Stimulated activated CD4-positive, alpha-beta T cell treated with anti-CD3 and anti-CD28 coated beads, Interleukin-1b, Interleukin-23, amount 100 ng/mL, for 24 hours (primary cell): ENCODE measurements at regions not wholly inside any gene's neighbourhood (a gene's known extent, or its start where the extent isn't known, plus 50 kb on each side); places are given as distances from the start of the nearest gene placed in this dataset.

ENCODE experiments used
- DNase-seq, 4 experiments: peaks; one replicate each; pipeline ENCODE4 v3.0.0-alpha.2; 2020; ENCODE audit warnings: low read depth in 4 of 4, low spot score in 1 of 4

DNA sequence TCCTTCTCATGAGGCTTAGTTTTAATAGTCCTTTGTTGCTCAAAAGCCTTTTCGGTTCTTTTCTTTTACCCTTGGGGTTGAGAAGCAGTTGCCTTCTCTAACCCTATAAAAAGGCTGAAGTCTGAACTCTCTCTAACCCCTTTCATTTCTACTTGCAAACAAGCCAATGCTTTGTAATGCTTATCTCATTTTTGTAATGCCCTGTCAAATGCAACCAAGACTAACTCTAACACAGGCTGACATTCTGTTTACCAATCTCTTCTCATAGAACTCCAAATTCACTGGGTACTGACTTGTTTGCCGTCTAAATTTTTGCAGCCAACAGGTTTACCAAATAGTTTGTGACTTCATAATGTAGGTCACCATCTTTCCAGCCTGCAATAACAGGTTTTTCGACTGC, 233.9 kb upstream of the SNX7 start:
- DNase-seq: no peak

GRCh38 chr1:98426092-98426491, 235.4 kb upstream of the SNX7 start:
- DNase-seq: no peak

- DNase-seq: no peak
Measured at GRCh38 chr1:98422816-98423215, 238.7 kb upstream of the SNX7 start.

- DNase-seq: no peak
Measured at GRCh38 chr1:98421085-98421435, 240.5 kb upstream of the SNX7 start.

DNA sequence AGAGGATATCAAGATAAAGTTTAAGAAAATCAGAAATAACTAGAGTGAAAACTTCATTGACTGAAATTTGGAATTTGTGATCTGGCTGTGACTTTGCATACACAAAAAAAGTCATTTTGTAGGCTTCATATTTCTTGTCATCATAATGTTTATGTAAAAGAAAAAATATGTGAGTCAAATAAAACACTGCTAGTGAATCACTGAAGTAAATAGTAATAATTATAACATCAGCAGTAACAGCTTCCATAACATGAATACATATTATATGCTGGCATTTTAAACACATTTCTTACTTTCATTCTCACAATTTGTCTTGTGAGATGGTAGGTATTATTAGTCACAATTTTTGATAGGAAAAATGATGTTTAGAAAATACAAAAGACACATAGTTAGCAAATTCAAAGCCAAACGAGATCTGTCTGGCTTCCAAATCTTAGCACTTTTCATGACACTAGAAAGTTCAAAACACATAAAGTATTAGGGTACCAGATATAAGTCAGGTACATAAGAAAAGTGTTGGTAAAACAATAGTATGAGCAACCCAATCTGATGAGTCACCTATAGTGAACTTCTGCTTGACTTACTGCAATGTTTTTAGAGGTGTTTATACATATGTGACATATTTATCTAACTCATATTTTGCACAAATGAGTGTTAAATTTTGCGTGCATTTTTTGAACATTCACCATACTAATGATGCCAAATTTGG, 241.0 kb upstream of the SNX7 start:
- no peak for DNase-seq

DNA sequence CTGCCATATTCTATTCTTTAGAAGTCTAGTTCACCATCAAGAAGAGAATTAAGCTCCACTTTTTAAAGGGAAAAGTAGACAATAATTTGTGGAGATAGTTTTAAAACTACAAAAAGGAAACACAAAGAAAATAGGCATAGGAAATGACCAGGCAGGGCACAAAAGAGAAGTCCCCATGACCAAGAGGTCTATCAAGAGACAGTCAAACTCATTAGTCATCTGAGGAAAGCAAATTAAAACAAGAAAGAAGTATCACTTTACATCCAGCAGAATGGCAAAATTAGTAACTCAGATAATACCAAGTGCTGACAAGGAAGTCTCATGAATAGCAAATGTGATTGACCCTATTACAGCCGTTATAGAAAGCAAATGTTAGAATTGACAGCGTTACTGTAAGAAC, 243.7 kb upstream of the SNX7 start:
- DNase-seq: no peak

DNA sequence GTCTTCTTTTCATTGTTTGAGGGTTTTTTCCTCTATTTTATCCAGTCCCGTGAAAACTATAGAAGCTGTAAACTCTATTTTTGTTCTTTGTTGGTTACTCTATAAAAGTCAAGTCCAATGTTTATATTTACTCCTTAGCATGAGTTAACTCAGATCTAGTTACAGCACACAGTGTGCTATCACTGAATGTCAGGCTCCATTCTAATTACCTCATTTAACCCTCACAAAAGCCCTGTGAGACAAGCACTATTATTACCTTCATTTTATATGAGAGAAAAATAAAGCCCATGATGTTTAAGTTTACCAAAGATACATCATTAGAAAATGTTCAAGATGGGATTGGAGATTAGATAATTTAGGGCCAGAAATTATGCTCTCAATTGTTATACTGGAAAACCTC, 251.4 kb upstream of the SNX7 start:
- no peak for DNase-seq

GRCh38 chr1:98406352-98407088, 255.0 kb upstream of the SNX7 start:
- no peak for DNase-seq

DNA sequence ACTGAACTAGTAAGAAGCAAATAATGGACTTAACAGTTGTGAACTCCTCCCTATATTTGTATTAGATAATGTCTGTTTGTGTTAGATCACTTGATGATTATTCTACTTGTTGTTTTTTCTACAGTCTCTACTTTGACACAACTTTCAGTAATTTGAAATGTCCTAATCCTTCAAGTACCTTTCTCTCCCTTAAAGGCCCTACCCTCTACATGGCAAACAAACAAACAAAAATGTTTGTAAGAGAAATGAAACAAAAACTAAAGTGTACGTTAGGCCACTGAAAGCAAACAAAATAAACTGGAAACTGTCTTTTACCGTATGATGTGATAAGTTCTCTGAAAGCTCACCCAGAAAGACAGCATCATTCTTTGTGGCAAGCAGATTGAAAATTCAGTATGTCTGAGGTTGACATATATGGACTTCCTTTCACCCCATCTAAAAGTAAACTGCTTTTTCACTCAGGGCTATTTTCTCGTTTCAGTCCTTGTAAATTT, 255.9 kb upstream of the SNX7 start:
- no peak for DNase-seq

DNA sequence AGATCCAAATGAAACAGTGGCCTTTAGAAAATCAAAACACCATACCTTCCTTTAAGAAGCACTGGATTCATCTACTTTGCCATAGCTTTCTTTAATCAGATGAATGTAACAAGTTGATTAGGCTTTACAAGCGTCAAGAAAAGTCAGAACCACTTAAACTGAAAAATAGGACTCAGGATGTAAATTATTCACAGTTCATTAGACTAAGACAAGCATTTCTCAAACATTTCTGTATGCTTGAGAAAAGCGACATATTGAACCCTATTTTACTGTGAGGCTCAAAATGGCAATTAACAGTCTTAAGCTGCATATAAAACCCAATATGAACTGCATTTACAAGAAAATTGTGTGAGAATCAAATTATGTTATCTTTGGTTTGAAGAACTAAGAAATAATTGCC, 256.7 kb upstream of the SNX7 start:
- no peak for DNase-seq

GRCh38 chr1:98403963-98404480, 257.5 kb upstream of the SNX7 start:
- DNase-seq: no peak

- no peak for DNase-seq
Measured at GRCh38 chr1:98402860-98403259, 258.7 kb upstream of the SNX7 start.

- DNase-seq: no peak
Measured at GRCh38 chr1:98400446-98400845, 261.1 kb upstream of the SNX7 start.

DNA sequence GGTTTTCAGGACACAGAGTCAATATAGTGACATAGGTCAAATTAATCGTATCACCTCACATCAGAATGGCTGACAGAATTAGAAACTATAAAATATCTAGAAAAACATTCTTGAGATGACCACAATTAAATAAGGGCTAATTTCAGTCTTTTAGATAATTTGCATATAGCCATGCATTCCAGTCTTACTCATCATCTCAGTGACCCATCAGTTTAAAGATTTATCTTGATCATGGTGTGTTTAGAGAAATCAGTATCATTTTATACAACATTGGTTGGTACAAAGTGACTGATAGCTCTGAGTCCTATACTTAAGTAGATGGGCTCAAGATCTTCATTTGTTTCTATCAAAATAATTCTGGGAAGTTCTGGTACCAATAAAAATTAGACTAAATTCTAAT, 262.3 kb upstream of the SNX7 start:
- DNase-seq: no peak

DNA sequence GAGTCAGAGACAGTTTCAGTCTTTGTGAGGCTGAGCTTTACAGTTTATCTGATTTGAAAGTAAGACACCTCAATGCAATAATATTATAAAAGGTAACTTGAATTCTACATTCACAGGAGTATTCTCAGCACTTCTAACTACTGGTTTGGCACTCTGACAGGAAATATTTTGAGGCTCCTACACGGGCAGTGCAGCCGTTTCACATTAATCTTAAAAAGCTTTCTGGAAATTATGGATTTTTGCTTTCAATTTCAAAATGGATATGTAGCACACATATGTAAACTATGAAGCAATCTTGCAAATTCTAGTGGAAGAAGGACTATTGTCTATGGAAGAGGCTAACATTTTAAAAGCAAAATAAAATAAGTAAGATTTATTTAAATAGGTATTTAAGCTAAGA, 262.9 kb upstream of the SNX7 start:
- no peak for DNase-seq

- DNase-seq: no peak
Measured at GRCh38 chr1:98398092-98398491, 263.4 kb upstream of the SNX7 start.

DNA sequence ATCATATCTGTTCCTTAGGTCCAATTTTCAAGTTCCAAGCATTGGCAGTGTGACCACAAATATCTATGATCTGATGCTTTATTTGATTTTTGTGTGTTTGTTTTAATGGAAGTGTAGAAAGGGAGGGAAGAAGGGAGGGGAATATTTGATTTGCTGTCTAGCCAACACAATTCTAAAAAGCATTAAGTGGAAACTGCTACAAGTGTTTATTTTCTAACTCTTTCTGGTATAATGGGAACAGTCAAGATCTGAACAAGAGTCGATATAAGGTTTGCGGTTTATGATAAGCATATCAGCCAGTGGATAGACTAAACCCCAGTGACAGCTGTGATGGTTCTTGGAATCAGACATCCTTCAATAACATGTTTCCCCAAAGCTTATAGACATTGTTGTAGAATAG, 267.8 kb upstream of the SNX7 start:
- DNase-seq: no peak

DNA sequence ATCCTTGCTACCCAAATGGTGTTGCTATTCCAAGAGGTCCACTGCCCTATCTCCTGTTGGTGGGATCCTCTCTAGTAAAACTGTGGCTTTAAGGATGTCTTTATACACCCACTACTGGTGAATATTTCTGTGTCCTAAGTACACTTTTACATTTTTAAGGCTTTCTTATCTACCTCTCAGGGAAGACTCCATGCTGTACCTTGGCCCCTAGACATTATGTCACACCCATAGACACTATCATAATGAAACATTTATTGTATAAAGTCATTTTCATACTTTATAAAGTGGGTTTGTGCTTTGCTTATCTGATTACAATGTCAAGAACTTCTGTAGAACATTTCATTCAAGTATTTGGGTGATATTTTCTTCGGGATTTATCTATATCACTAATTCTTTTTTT, 270.3 kb upstream of the SNX7 start:
- DNase-seq: no peak

DNA sequence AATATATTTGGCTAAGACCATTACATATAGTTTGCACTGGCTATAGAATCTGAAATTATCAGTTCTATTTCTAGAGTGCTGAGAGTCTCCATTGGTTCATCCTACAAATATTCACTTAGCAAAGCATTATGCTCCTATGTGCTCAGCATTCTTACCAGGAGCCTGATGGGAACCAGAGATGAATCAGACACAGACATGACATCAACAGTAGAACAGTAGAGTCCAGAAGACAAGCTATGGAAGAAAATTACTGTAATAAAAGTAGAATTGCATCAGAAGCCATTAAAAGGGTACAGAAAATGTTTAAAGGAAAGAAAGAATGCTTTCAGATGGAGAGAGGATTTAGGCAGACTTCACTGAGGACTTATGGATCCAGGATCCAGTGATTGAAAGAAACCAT, 271.7 kb upstream of the SNX7 start:
- DNase-seq: no peak

DNA sequence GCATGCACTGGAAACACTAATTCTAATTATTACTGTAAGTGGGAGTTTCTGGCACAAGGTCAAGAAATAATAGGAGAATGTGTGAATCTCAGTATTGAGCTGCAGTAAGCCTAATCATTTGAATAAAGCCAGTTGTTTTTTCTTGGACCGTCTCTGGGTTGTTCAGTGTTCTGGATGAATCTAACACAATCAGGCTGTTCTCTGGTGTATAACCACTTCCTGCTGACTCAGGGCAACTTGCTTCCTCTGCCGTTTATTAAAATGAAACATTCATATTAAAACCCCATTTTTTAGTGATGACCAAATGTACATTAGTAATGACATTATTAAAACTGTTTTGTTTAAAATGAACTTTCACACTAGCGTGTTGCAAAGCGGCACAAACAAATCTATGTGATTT, 273.1 kb upstream of the SNX7 start:
- DNase-seq: no peak

GRCh38 chr1:98387701-98388100, 273.8 kb upstream of the SNX7 start:
- no peak for DNase-seq

- DNase-seq: no peak
Measured at GRCh38 chr1:98386675-98387440, 274.7 kb upstream of the SNX7 start.
